DND-41 (cell line): ENCODE measurements at regions not wholly inside any gene's neighbourhood (a gene's known extent, or its start where the extent isn't known, plus 50 kb on each side); places are given as distances from the start of the nearest gene placed in this dataset.

Experiments
- ATAC-seq: fragments of 200-7000 bp; cut with Tn5 transposase; 3 replicates; pipeline ENCODE4 v1.9.1; 2021; ENCODE audit warnings: low read depth; ENCODE audit not compliant: insufficient read depth
- DNase-seq: peaks from one replicate; pipeline ENCODE4 v3.0.0-alpha.2; 2020
- H2AFZ ChIP-seq: 2 replicates; pipeline ENCODE4 v1.6.0; 2012; ENCODE audit warnings: low read depth, low read length
- H3K27ac ChIP-seq: 2 replicates; pipeline ENCODE4 v1.5.1; 2012; ENCODE audit warnings: low read length, inconsistent platforms
- H3K27me3 ChIP-seq: fragments of 200-600 bp; sonication (generic); 2 replicates; pipeline ENCODE4 v1.6.0; 2012; ENCODE audit warnings: low read length, mild to moderate bottlenecking, inconsistent platforms; ENCODE audit not compliant: insufficient read depth, poor library complexity
- H3K36me3 ChIP-seq: 2 replicates; pipeline ENCODE4 v1.5.1; 2012; ENCODE audit warnings: low read length, inconsistent platforms; ENCODE audit not compliant: insufficient read depth
- H3K4me1 ChIP-seq: 2 replicates; pipeline ENCODE4 v1.5.1; 2012; ENCODE audit warnings: mild to moderate bottlenecking, low read length; ENCODE audit not compliant: insufficient read depth
- H3K4me2 ChIP-seq: 2 replicates; pipeline ENCODE4 v1.6.0; 2012; ENCODE audit warnings: mild to moderate bottlenecking, moderate library complexity, low read length, inconsistent platforms; ENCODE audit not compliant: insufficient read depth
- H3K4me3 ChIP-seq, 2 experiments: fragments of 200-600 bp in 1 of 2; shearing (Covaris generic) in 1 of 2; 2 replicates each; pipeline ENCODE4 v1.5.1; 2012 to 2016; ENCODE audit warnings: inconsistent platforms in 2 of 2, low read length in 2 of 2, mild to moderate bottlenecking in 2 of 2, low read depth in 1 of 2, moderate library complexity in 1 of 2
- H3K79me2 ChIP-seq: 2 replicates; pipeline ENCODE4 v1.6.0; 2012; ENCODE audit warnings: low read length, inconsistent platforms; ENCODE audit not compliant: insufficient read depth
- H3K9ac ChIP-seq: 2 replicates; pipeline ENCODE4 v1.6.0; 2012; ENCODE audit warnings: low read depth, mild to moderate bottlenecking, inconsistent platforms, low read length, moderate library complexity
- H3K9me3 ChIP-seq: 2 replicates; pipeline ENCODE4 v1.5.1; 2012; ENCODE audit warnings: low read length, moderate library complexity, mild to moderate bottlenecking, inconsistent platforms; ENCODE audit not compliant: insufficient read depth, severe bottlenecking
- H4K20me1 ChIP-seq: 2 replicates; pipeline ENCODE4 v1.6.0; 2012; ENCODE audit warnings: low read length; ENCODE audit not compliant: insufficient read depth
- CTCF ChIP-seq: IDR thresholded peaks from 2 replicates; pipeline ENCODE4 v1.5.1; 2012; ENCODE audit warnings: borderline replicate concordance, low read length, moderate library complexity, mild to moderate bottlenecking; ENCODE audit not compliant: poor library complexity, severe bottlenecking; ENCODE audit errors: extremely low read depth
- EZH2 ChIP-seq: IDR thresholded peaks from 3 replicates; pipeline ENCODE4 v1.6.1; 2012; ENCODE audit warnings: borderline replicate concordance, low read depth, mild to moderate bottlenecking, moderate library complexity, low read length, inconsistent platforms; ENCODE audit not compliant: severe bottlenecking

- DNase-seq (no peak), ATAC-seq (no peak)
- H3K27ac ChIP-seq: no peak overlapping the region
- H3K79me2 ChIP-seq: no peaks in the 10 kb centered on the region
- no peaks in the 10 kb centered on the region for H3K27me3 ChIP-seq
- H3K9ac ChIP-seq: no peak overlapping the region
- no peak for TF ChIP-seq CTCF
- TF ChIP-seq EZH2: no peak
- H3K4me2 ChIP-seq: no peak overlapping the region
- H3K4me1 ChIP-seq: peaks cover 4% of the 10 kb centered on the region; the same call in 1 of the 2 replicates
- H2AFZ ChIP-seq: no peak overlapping the region
- no peaks in the 10 kb centered on the region for H3K9me3 ChIP-seq
- no peaks in the 10 kb centered on the region for H4K20me1 ChIP-seq
- H3K36me3 ChIP-seq: no peaks in the 10 kb centered on the region
- no peak overlapping the region for H3K4me3 ChIP-seq
Observed at GRCh38 chr21:41638201-41638790, 128.6 kb downstream of the RIPK4 start.

GRCh38 chr21:41636636-41637630, 129.0 kb upstream of the TMPRSS2 start:
- H3K79me2 ChIP-seq: no peaks in the 10 kb centered on the region

GRCh38 chr21:41635874-41636273, 127.9 kb upstream of the TMPRSS2 start:
- H3K27me3 ChIP-seq: no peaks in the 10 kb centered on the region
- H3K9ac ChIP-seq: no peak overlapping the region
- peaks cover 28% of the 10 kb centered on the region for H3K4me1 ChIP-seq
- H4K20me1 ChIP-seq: no peaks in the 10 kb centered on the region
- no peaks in the 10 kb centered on the region for H3K36me3 ChIP-seq
- no peaks in the 10 kb centered on the region for H3K9me3 ChIP-seq
- H2AFZ ChIP-seq: no peak overlapping the region
- no peak for DNase-seq
- no peaks in the 10 kb centered on the region for H3K79me2 ChIP-seq
- H3K4me3 ChIP-seq: no peak overlapping the region
- ATAC-seq: no peak
- no peak overlapping the region for H3K27ac ChIP-seq
- TF ChIP-seq CTCF: no peak
- no peak for TF ChIP-seq EZH2
- H3K4me2 ChIP-seq: no peak overlapping the region

More at GRCh38 chr21:41636636-41637630, 129.0 kb upstream of the TMPRSS2 start:
- DNase-seq: no peak
- Histone ChIP-seq H3K9me3 (no peaks in the 10 kb centered on the region), H3K4me3 (no peak overlapping the region), H3K4me1 (peaks cover 17% of the 10 kb centered on the region), H4K20me1 (no peaks in the 10 kb centered on the region), H3K36me3 (no peaks in the 10 kb centered on the region), H2AFZ (no peak overlapping the region), H3K4me2 (no peak overlapping the region), H3K27ac (no peak overlapping the region), H3K9ac (no peak overlapping the region), H3K27me3 (no peaks in the 10 kb centered on the region)
- ATAC-seq: no peak
- TF ChIP-seq EZH2 (no peak), CTCF (no peak)
